GM12878 (cell line): ENCODE measurements at regions not wholly inside any gene's neighbourhood (a gene's known extent, or its start where the extent isn't known, plus 50 kb on each side); places are given as distances from the start of the nearest gene placed in this dataset.

Source experiments
- ATAC-seq: fragments of 200-7000 bp; cut with Tn5 transposase; 3 replicates; pipeline ENCODE4 v1.9.1; 2020; ENCODE audit warnings: mild to moderate bottlenecking, moderate library complexity
- BruUV-seq: library from RNA; stranded (reverse); fragments of 400-500 nt; replicated peaks from 2 replicates; lab custom pipeline; 2021; lab: Mats Ljungman, UMichigan
- CTCF ChIA-PET: fragments of 300-600 bp; sonication (Branson Sonifier 250); formaldehyde crosslinking; extraction: SDS; loops from one replicate; lab custom pipeline; 2021; ENCODE audit warnings: inconsistent platforms; lab: Yijun Ruan, JAX
- POLR2A ChIA-PET: fragments of 350-600 bp; formaldehyde crosslinking; extraction: SDS; loops from one replicate; lab custom pipeline; 2021; ENCODE audit warnings: inconsistent platforms; lab: Charles Lee
- RAD21 ChIA-PET: fragments of 300-600 bp; sonication (Branson Sonifier 250); formaldehyde crosslinking; loops from one replicate; lab custom pipeline; 2023; ENCODE audit warnings: antibody characterized with exemption; ENCODE audit not compliant: unreplicated experiment; lab: Charles Lee
- SMC1A ChIA-PET: fragments of 300-600 bp; sonication (Branson Sonifier 250); formaldehyde crosslinking; loops from one replicate; lab custom pipeline; 2023; ENCODE audit not compliant: unreplicated experiment, uncharacterized antibody; lab: Charles Lee
- DNase-seq: peaks from one replicate; pipeline ENCODE4 v3.0.0-alpha.2; 2011; ENCODE audit warnings: low read depth, low spot score
- FAIRE-seq: peaks from 3 replicates; lab custom pipeline; 2011; peaks lifted over from hg19 to GRCh38; lab: Jason Lieb, UNC
- H2AFZ ChIP-seq: 2 replicates; pipeline ENCODE4 v1.6.0; 2011; ENCODE audit warnings: low read depth, low read length, control low read depth; ENCODE audit not compliant: control insufficient read depth
- H3K27ac ChIP-seq: 2 replicates; pipeline ENCODE4 v1.5.1; 2011; ENCODE audit warnings: control low read depth; ENCODE audit not compliant: control insufficient read depth, insufficient read depth
- H3K27me3 ChIP-seq, 2 experiments: replicated peaks in 1 of 2; 2 replicates each; pipeline versions ENCODE4 v1.6.0 to v1.6.1; 2011; ENCODE audit warnings: low read length in 1 of 2; ENCODE audit not compliant: control insufficient read depth in 2 of 2, insufficient read depth in 2 of 2
- H3K36me3 ChIP-seq, 2 experiments: 2 replicates each; pipeline ENCODE4 v1.5.1; 2011; ENCODE audit warnings: low read length in 1 of 2; ENCODE audit not compliant: control insufficient read depth in 2 of 2, insufficient read depth in 2 of 2
- H3K4me1 ChIP-seq: 2 replicates; pipeline ENCODE4 v1.6.1; 2011; ENCODE audit warnings: mild to moderate bottlenecking, low read length, moderate library complexity, mixed read lengths; ENCODE audit not compliant: control insufficient read depth, insufficient read depth
- H3K4me2 ChIP-seq: 2 replicates; pipeline ENCODE4 v1.6.0; 2011; ENCODE audit warnings: control low read depth; ENCODE audit not compliant: control insufficient read depth, insufficient read depth
- H3K4me3 ChIP-seq: fragments of 200-600 bp; sonication (generic); 2 replicates; pipeline ENCODE4 v1.5.1; 2016
- H3K79me2 ChIP-seq: 2 replicates; pipeline ENCODE4 v1.6.0; 2011; ENCODE audit warnings: low read length; ENCODE audit not compliant: control insufficient read depth, insufficient read depth
- H3K9ac ChIP-seq: 2 replicates; pipeline ENCODE4 v1.8.0; 2011; ENCODE audit warnings: low read length, control low read depth, mixed read lengths; ENCODE audit not compliant: control insufficient read depth, insufficient read depth
- H3K9me3 ChIP-seq: replicated peaks from 3 replicates; pipeline ENCODE4 v1.5.1; 2011; ENCODE audit warnings: mild to moderate bottlenecking, low read length; ENCODE audit not compliant: control insufficient read depth, insufficient read depth
- H4K20me1 ChIP-seq: 2 replicates; pipeline ENCODE4 v1.6.0; 2011; ENCODE audit not compliant: control insufficient read depth, insufficient read depth
- ASH2L ChIP-seq: fragments of 300-600, 200-600 bp; sonication (generic); IDR thresholded peaks from 2 replicates; pipeline ENCODE4 v1.6.1; 2017; ENCODE audit warnings: low read depth, mild to moderate bottlenecking, borderline replicate concordance
- BACH1 ChIP-seq: fragments of 450-650 bp; IDR thresholded peaks from 2 replicates; pipeline ENCODE4 v1.6.1; 2017; ENCODE audit warnings: mild to moderate bottlenecking, borderline replicate concordance
- CBFB ChIP-seq: IDR thresholded peaks from 2 replicates; pipeline ENCODE4 v1.6.1; 2016; ENCODE audit warnings: antibody characterized with exemption, low read depth
- CEBPZ ChIP-seq: fragments of 150-350 bp; IDR thresholded peaks from 2 replicates; pipeline ENCODE4 v1.6.1; 2016; ENCODE audit warnings: low read depth, low read length
- DPF2 ChIP-seq: fragments of 450-650 bp; IDR thresholded peaks from 2 replicates; pipeline ENCODE4 v1.6.1; 2017; ENCODE audit warnings: mild to moderate bottlenecking
- EP300 ChIP-seq, 2 experiments: fragments of 150-350 bp in 1 of 2; IDR thresholded peaks; 2 replicates each; pipeline ENCODE4 v1.6.1; 2011 to 2012; ENCODE audit warnings: low read depth in 2 of 2, low read length in 2 of 2, borderline replicate concordance in 1 of 2, improper control_type of control experiment in 1 of 2, inconsistent platforms in 1 of 2; ENCODE audit not compliant: control insufficient read depth in 1 of 2
- GATAD2B ChIP-seq: fragments of 450-650 bp; conservative IDR thresholded peaks from 2 replicates; pipeline ENCODE4 v1.6.1; 2017; ENCODE audit warnings: low read depth, mild to moderate bottlenecking, moderate library complexity
- IKZF1 ChIP-seq: fragments of 450-650 bp; conservative IDR thresholded peaks from 2 replicates; pipeline ENCODE4 v1.6.1; 2017; ENCODE audit warnings: antibody characterized with exemption, mild to moderate bottlenecking
- KDM1A ChIP-seq: fragments of 200-600 bp; sonication (generic); IDR thresholded peaks from 2 replicates; pipeline ENCODE4 v1.6.1; 2016; ENCODE audit warnings: borderline replicate concordance
- MXI1 ChIP-seq: fragments of 150-350 bp; IDR thresholded peaks from 2 replicates; pipeline ENCODE4 v1.6.1; 2011; ENCODE audit warnings: low read depth, mild to moderate bottlenecking, inconsistent platforms, low read length, improper control_type of control experiment
- RB1 ChIP-seq: fragments of 450-650 bp; formaldehyde crosslinking; IDR thresholded peaks from 2 replicates; pipeline ENCODE4 v1.6.1; 2017; ENCODE audit warnings: mild to moderate bottlenecking, borderline replicate concordance
- TCF3 ChIP-seq: IDR thresholded peaks from 2 replicates; pipeline ENCODE4 v1.6.1; 2012; ENCODE audit warnings: low read depth, mild to moderate bottlenecking, low read length, borderline replicate concordance; ENCODE audit not compliant: insufficient read depth
- ZNF207 ChIP-seq: fragments of 450-650 bp; IDR thresholded peaks from 2 replicates; pipeline ENCODE4 v1.6.1; 2014; ENCODE audit warnings: antibody characterized with exemption, mild to moderate bottlenecking, borderline replicate concordance
- ZNF384 ChIP-seq: IDR thresholded peaks from 2 replicates; pipeline ENCODE4 v1.6.1; 2012; ENCODE audit warnings: low read depth, mild to moderate bottlenecking, low read length, improper control_type of control experiment, borderline replicate concordance
- ZNF592 ChIP-seq: fragments of 450-650 bp; IDR thresholded peaks from 2 replicates; pipeline ENCODE4 v1.6.1; 2017; ENCODE audit warnings: mild to moderate bottlenecking, moderate library complexity
- WGBS: methylation state at CpG from one replicate; pipeline ENCODE4 v1.1.6; 2016; ENCODE audit warnings: low lambda C conversion rate; ENCODE audit not compliant: insufficient replicate concordance, insufficient coverage; ENCODE audit errors: missing lambda C conversion rate; 5-methylcytosine and 5-hydroxymethylcytosine counted together
- in situ Hi-C: fragments of 300-500 bp; cut with MboI; formaldehyde crosslinking; loops from 9 replicates; pipeline ENCODE4 v1.14.3; 2018; ENCODE audit warnings: mixed read lengths
- intact Hi-C: fragments of 100-400 bp; cut with micrococcal nuclease; formaldehyde crosslinking; loops from one replicate; pipeline ENCODE4 v1.14.2; 2022; ENCODE audit not compliant: unreplicated experiment

DNA sequence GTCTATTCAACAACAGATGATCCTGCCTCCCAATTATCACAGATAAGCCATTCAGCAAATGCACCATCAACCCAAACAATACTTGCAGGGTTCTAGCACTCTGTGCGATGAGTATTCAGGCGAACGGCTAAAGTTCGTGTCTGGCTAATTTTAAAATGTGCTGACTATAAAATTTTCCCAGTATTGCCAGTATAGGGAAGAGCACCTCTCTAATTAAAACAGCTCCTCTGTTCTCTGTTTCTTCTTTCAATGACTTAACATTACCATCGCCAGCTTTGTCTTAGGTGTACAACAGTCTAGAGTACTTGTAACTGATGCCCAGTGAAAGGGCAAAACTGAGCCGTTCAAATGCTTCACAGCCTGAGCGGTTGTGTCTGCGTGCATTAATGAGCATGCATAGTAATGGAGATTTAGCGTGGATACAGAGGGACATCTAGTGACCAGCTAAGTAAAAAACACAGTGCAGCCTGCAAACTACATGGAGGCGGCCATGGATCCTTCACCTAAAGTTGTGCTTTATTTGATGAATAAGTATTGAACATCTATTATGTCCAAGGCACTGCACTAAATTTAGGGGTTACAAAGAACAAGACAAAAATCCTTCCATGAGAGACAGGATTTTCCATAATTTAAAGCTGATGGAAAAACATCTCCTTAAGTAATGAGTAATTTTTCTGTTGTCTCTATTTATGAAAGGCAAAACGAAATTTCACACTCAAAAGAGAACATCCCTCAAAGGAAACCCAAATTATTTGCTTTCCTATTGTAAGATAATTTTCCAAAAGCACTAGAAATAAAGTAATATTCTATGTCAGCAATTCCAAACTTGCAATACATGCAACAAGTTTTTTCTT is 120.0 kb downstream of the SETD4 start:
- Histone ChIP-seq H3K4me2 (no peak overlapping the region), H3K4me1 (no peaks in the 10 kb centered on the region), H3K9ac (no peak overlapping the region), H3K27ac (no peak overlapping the region), H3K27me3 (no peaks in the 10 kb centered on the region), H3K9me3 (no peaks in the 10 kb centered on the region), H3K36me3 (no peaks in the 10 kb centered on the region), H4K20me1 (no peaks in the 10 kb centered on the region), H3K4me3 (no peak overlapping the region), H3K79me2 (no peaks in the 10 kb centered on the region), H2AFZ (no peak overlapping the region)
- POLR2A ChIA-PET, result no interaction called here
- WGBS, result 38% methylated on average over 11 of the region's 11 CpGs
- no peak for FAIRE-seq
- no peak for DNase-seq
- ATAC-seq, result peak; percentile 82
- no TSS peak for BruUV-seq
- in situ Hi-C loops (no loop called here), intact Hi-C loops (loop anchor here (10.0 kb wide), 1 partner anchor 174 kb away; no protein-coding TSS in a partner anchor)
- CTCF ChIA-PET, result interaction anchor here (1.2 kb wide), 1 partner anchor 10 kb away, joined by 4 read pairs; no protein-coding TSS in a partner anchor
- SMC1A ChIA-PET, result interaction anchor here (0.7 to 1.6 kb wide), 3 partner anchors 100 to 1195 kb away, joined by 3 to 4 read pairs (median 3); no protein-coding TSS in a partner anchor
- RAD21 ChIA-PET, result no interaction called here
- no peak for TF ChIP-seq CEBPZ
- no peak for TF ChIP-seq GATAD2B
- no peak for TF ChIP-seq CBFB
- no peak for TF ChIP-seq EP300 (IDR thresholded peaks at IDR 0.05; ENCODE audit: borderline replicate concordance in 1 of 2, control insufficient read depth in 1 of 2, low read depth in 2 of 2, low read length in 2 of 2)
- no peak for TF ChIP-seq ZNF384
- TF ChIP-seq KDM1A, result no peak
- no peak for TF ChIP-seq MXI1
- TF ChIP-seq IKZF1, result no peak
- no peak for TF ChIP-seq TCF3
- no peak for TF ChIP-seq ASH2L
- no peak for TF ChIP-seq ZNF207
- TF ChIP-seq RB1, result no peak
- TF ChIP-seq DPF2, result no peak
- no peak for TF ChIP-seq ZNF592
- TF ChIP-seq BACH1, result no peak
